ENCODE measurements at regions not wholly inside any gene's neighbourhood (a gene's known extent, or its start where the extent isn't known, plus 50 kb on each side); places are given as distances from the start of the nearest gene placed in this dataset.

- no peak for TF ChIP-seq POLR2A (IDR thresholded peaks at IDR 0.05; ENCODE audit: extremely low read depth, insufficient read length)
- no peak for TF ChIP-seq CTCF (IDR thresholded peaks at IDR 0.05; ENCODE audit: low read depth, low read length)
- TF ChIP-seq MYC (IDR thresholded peaks at IDR 0.05; ENCODE audit: low read depth, low read length) = no peak
- TF ChIP-seq MAX (IDR thresholded peaks at IDR 0.05; ENCODE audit: low read depth, low read length) = no peak
Measured at GRCh38 chr10:42988069-42988468, 88.8 kb upstream of the RET start.
